ENCODE measurements at regions not wholly inside any gene's neighbourhood (a gene's known extent, or its start where the extent isn't known, plus 50 kb on each side); places are given as distances from the start of the nearest gene placed in this dataset.
A peak's percentile ranks its signal among the peaks of the same experiment; 100 is the strongest.

DNA sequence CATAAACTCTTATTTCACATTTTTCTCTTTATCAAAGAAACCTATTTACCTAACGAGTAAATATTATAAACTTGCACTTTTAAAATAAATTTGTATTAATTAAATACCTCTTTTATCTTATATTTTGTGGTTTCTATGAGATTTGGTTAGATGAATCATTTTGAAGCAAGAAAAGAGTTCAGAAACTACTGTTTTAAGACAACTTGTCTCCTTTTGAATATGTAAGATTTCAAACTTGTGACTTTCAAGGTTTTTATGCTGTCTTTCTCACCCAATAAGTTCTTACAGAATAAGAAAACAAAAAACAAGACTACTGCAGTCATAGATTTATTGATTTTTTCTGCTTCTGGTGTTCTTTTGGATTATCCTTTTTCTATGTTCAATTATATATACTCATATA lies 339.0 kb downstream of the SNAPC1 start:
- H3K4me3 ChIP-seq (ENCODE audit: low read depth, low read length) = no peak overlapping the region
- CTCF ChIA-PET = no interaction called here
- POLR2A ChIA-PET = no interaction called here
- no peak for DNase-seq (ENCODE audit: low read depth, low spot score)
- TF ChIP-seq, protein P1, sequence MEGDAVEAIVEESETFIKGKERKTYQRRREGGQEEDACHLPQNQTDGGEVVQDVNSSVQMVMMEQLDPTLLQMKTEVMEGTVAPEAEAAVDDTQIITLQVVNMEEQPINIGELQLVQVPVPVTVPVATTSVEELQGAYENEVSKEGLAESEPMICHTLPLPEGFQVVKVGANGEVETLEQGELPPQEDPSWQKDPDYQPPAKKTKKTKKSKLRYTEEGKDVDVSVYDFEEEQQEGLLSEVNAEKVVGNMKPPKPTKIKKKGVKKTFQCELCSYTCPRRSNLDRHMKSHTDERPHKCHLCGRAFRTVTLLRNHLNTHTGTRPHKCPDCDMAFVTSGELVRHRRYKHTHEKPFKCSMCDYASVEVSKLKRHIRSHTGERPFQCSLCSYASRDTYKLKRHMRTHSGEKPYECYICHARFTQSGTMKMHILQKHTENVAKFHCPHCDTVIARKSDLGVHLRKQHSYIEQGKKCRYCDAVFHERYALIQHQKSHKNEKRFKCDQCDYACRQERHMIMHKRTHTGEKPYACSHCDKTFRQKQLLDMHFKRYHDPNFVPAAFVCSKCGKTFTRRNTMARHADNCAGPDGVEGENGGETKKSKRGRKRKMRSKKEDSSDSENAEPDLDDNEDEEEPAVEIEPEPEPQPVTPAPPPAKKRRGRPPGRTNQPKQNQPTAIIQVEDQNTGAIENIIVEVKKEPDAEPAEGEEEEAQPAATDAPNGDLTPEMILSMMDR (IDR thresholded peaks at IDR 0.05; ENCODE audit: insufficient read depth, low read length, missing control alignments) = no peak

DNA sequence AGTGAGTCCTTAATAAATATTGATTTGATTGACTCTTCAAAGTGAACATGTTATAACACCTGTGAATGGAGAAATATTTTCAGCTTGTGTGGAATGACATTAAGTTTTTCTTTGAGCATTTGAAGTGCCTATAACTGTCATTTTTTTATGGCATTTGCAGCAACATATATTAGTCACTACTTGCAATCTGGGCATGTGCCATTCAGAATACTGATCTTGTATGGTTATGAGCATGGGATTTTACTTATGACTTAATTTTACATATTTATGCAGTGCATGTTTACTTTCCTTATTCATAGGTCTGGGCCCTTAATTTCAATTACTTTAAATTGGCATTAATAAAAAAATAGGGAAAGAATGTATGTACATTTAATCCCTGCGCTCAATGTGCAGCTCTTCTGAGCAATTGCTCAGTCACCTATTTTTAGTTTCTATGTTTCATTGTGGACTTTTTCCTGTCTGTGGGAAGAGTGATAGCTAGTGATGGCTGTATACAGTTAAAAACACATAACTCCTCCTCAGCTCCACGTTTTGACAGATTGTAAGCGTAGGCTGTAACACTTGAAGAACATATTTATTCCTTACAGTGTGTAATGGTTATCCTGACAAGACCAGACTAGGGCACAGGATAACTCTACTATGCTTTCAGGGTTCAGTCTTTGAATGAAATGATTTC lies 339.6 kb downstream of the SNAPC1 start:
- ChIA-PET CTCF (no interaction called here), POLR2A (no interaction called here)
- no peak for DNase-seq (ENCODE audit: low read depth, low spot score)
- no peak overlapping the region for H3K4me3 ChIP-seq (ENCODE audit: low read depth, low read length)
- TF ChIP-seq, protein P1 (IDR thresholded peaks at IDR 0.05; ENCODE audit: insufficient read depth, low read length, missing control alignments) = no peak

DNA sequence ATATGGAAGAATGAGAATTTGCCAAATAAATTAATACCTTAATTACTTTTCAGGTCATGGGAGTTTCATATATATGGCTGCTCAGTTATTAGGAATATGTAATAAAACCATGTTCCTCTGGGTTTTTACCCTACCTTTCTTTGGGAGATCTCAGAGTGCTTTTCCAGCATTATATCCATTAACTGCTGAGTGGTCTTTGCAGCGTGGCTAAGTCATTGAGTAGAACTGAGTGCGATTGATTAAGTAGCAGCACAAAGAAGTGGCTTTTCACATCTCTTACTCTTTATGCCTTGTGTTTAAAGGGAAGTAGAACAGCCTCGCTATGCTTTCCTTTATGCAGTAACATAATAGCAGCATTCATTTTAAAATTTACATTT lies 340.1 kb downstream of the SNAPC1 start:
- CTCF ChIA-PET = no interaction called here
- H3K4me3 ChIP-seq (ENCODE audit: low read depth, low read length) = no peak overlapping the region
- no peak for DNase-seq (ENCODE audit: low read depth, low spot score)
- POLR2A ChIA-PET = no interaction called here
- TF ChIP-seq, protein P1 (IDR thresholded peaks at IDR 0.05; ENCODE audit: insufficient read depth, low read length, missing control alignments) = no peak

DNA sequence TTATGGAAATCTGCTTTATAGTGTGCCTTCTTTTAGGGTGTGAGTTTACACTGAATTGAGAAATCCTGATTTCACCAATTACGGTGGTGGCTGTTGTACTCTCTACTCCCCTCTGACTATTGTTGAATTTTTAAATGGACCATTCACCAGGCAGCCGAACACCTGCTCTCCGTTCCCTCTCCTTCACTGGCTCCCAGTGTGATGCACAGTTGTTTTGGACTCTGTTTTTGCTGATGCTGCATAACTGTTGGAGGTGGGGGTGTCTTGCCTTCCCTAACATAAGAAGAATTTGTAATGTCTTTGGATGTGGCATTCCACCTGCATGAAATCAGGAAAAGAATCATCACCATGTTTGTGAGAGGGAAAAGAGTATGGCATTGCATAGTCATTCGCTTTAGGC lies 341.2 kb downstream of the SNAPC1 start:
- CTCF ChIA-PET = no interaction called here
- POLR2A ChIA-PET = no interaction called here

DNA sequence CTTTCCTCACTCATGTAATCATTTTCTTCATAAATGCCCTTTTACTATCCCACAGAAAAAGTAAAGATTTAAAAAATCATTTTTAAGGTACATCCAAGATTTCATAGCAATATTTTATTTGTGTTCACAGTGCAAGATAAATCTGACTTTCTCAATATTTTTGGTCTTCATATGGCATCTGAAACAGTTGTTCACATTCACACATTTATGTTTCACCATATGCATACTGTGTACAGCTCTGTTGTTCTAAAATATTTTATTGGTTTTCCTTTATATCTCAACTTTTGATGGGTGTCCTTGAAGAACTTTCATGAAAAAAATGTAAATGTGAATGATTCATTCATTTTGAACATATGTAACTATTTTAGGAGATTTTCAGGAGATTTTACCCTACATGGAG lies 348.7 kb downstream of the SNAPC1 start:
- ChIA-PET CTCF (no interaction called here), POLR2A (no interaction called here)
- DNase-seq (ENCODE audit: low read depth, low spot score) = no peak
- H3K4me3 ChIP-seq (ENCODE audit: low read depth, low read length) = no peak overlapping the region
- TF ChIP-seq, protein P1 (IDR thresholded peaks at IDR 0.05; ENCODE audit: insufficient read depth, low read length, missing control alignments) = no peak

More for the DNA sequence above, 341.2 kb downstream of the SNAPC1 start:
- TF ChIP-seq, protein P1 (IDR thresholded peaks at IDR 0.05; ENCODE audit: insufficient read depth, low read length, missing control alignments) = no peak
- no peak for DNase-seq (ENCODE audit: low read depth, low spot score)
- H3K4me3 ChIP-seq (ENCODE audit: low read depth, low read length) = no peak overlapping the region

- peak overlapping the region; percentile 52 for H3K4me3 ChIP-seq (ENCODE audit: low read depth, low read length)
- DNase-seq (ENCODE audit: low read depth, low spot score) = no peak
- ChIA-PET POLR2A (no interaction called here), CTCF (interaction anchor here (0.8 to 6.7 kb wide), 8 partner anchors 9 to 224 kb away, joined by 3 to 42 read pairs (median 6); no protein-coding TSS in a partner anchor)
- TF ChIP-seq, protein P1 (IDR thresholded peaks at IDR 0.05; ENCODE audit: insufficient read depth, low read length, missing control alignments) = peak; percentile 48
These were observed 355.0 kb downstream of the SNAPC1 start for GRCh38 chr14:62117010-62117750.
